OCI-LY1 (cell line): ENCODE measurements at regions not wholly inside any gene's neighbourhood (a gene's known extent, or its start where the extent isn't known, plus 50 kb on each side); places are given as distances from the start of the nearest gene placed in this dataset.

Source experiments
- H2AFZ ChIP-seq: fragments of 200-600 bp; sonication (generic), shearing (Covaris generic); 2 replicates; pipeline ENCODE4 v1.6.0; 2014; ENCODE audit warnings: antibody characterized with exemption, mild to moderate bottlenecking, low read length
- H3F3A ChIP-seq: fragments of 200-600 bp; sonication (generic), shearing (Covaris generic); 2 replicates; pipeline ENCODE4 v1.6.0; 2014; ENCODE audit warnings: mild to moderate bottlenecking, antibody characterized with exemption, low read length, moderate library complexity; ENCODE audit not compliant: insufficient read depth
- H3K27ac ChIP-seq: fragments of 200-600 bp; sonication (generic); 2 replicates; pipeline ENCODE4 v1.5.1; 2014; ENCODE audit warnings: low read length, mixed run types, mild to moderate bottlenecking, low read depth; ENCODE audit not compliant: poor library complexity, severe bottlenecking
- H3K27me3 ChIP-seq: fragments of 200-600 bp; sonication (generic); 2 replicates; pipeline ENCODE4 v1.6.0; 2014; ENCODE audit warnings: antibody characterized with exemption, mild to moderate bottlenecking, low read length, moderate library complexity; ENCODE audit not compliant: insufficient read depth
- H3K36me3 ChIP-seq: fragments of 200-600 bp; sonication (generic); 2 replicates; pipeline ENCODE4 v1.6.1; 2014; ENCODE audit warnings: mild to moderate bottlenecking, antibody characterized with exemption, low read length, moderate library complexity, mixed read lengths; ENCODE audit not compliant: insufficient read depth
- H3K4me1 ChIP-seq: fragments of 200-600 bp; sonication (generic); 2 replicates; pipeline ENCODE4 v1.5.1; 2014; ENCODE audit warnings: mild to moderate bottlenecking, low read length, moderate library complexity; ENCODE audit not compliant: insufficient read depth, severe bottlenecking
- H3K4me2 ChIP-seq: fragments of 200-600 bp; sonication (generic), shearing (Covaris generic); 2 replicates; pipeline ENCODE4 v1.6.1; 2014; ENCODE audit warnings: low read length
- H3K4me3 ChIP-seq: fragments of 200-600 bp; sonication (generic); 2 replicates; pipeline ENCODE4 v1.5.1; 2014; ENCODE audit warnings: low read length, low read depth, mild to moderate bottlenecking, mixed read lengths; ENCODE audit not compliant: poor library complexity, severe bottlenecking
- H3K79me2 ChIP-seq: fragments of 200-600 bp; shearing (Covaris generic); 2 replicates; pipeline ENCODE4 v1.6.1; 2016; ENCODE audit warnings: mixed run types, low read length, mixed read lengths; ENCODE audit not compliant: insufficient read depth
- H3K9ac ChIP-seq: fragments of 200-600 bp; sonication (generic), shearing (Covaris generic); 2 replicates; pipeline ENCODE4 v1.6.1; 2014; ENCODE audit warnings: mild to moderate bottlenecking, low read length, mixed read lengths
- H3K9me2 ChIP-seq: fragments of 200-600 bp; sonication (generic), shearing (Covaris generic); 2 replicates; pipeline ENCODE4 v1.6.1; 2014; ENCODE audit warnings: low read depth, mild to moderate bottlenecking, low read length, mixed read lengths
- H3K9me3 ChIP-seq: fragments of 200-600 bp; shearing (Covaris generic); 2 replicates; pipeline ENCODE4 v1.6.1; 2014; ENCODE audit warnings: low read length, mixed read lengths
- H4K20me1 ChIP-seq: fragments of 200-600 bp; sonication (generic), shearing (Covaris generic); 2 replicates; pipeline ENCODE4 v1.6.0; 2016; ENCODE audit warnings: mild to moderate bottlenecking, low read length; ENCODE audit not compliant: insufficient read depth
- CTCF ChIP-seq: fragments of 200-600 bp; sonication (generic), shearing (Covaris generic); IDR thresholded peaks from 2 replicates; pipeline ENCODE4 v1.5.1; 2017; ENCODE audit warnings: mild to moderate bottlenecking, antibody characterized with exemption, low read length, moderate library complexity, mixed read lengths
- EZH2 ChIP-seq: fragments of 200-600 bp; sonication (generic), shearing (Covaris generic); IDR thresholded peaks from 2 replicates; pipeline ENCODE4 v1.8.0; 2017; ENCODE audit warnings: borderline replicate concordance, mixed run types, mild to moderate bottlenecking, antibody characterized with exemption, low read length, moderate library complexity, mixed read lengths

- Histone ChIP-seq H3K4me1 (peaks cover 16% of the 10 kb centered on the region), H3K9me2 (no peaks in the 10 kb centered on the region), H4K20me1 (no peaks in the 10 kb centered on the region), H3K79me2 (no peaks in the 10 kb centered on the region), H3K27me3 (no peaks in the 10 kb centered on the region), H3K9ac (no peak overlapping the region), H3K4me3 (no peak overlapping the region), H3K27ac (peak overlapping the region; percentile 46), H2AFZ (peak overlapping the region; percentile 15; the same call in 1 of the 2 replicates), H3K36me3 (no peaks in the 10 kb centered on the region), H3F3A (no peaks in the 10 kb centered on the region), H3K9me3 (no peaks in the 10 kb centered on the region), H3K4me2 (peak overlapping the region; percentile 9; the same call in 1 of the 2 replicates)
- TF ChIP-seq EZH2, result no peak
- TF ChIP-seq CTCF, result no peak
Measured at GRCh38 chr5:123907349-123907748, 395.4 kb downstream of the CSNK1G3 start.

- Histone ChIP-seq H3K4me2 (peak overlapping the region; percentile 9; the same call in 1 of the 2 replicates), H3K79me2 (no peaks in the 10 kb centered on the region), H3K4me1 (peaks cover 16% of the 10 kb centered on the region), H2AFZ (0 out of 2 replicates have a peak overlapping the region, but pooled peaks have one; percentile 15), H3K27me3 (no peaks in the 10 kb centered on the region), H3K36me3 (no peaks in the 10 kb centered on the region), H3K4me3 (no peak overlapping the region), H3K9me2 (no peaks in the 10 kb centered on the region), H3K9ac (no peak overlapping the region), H3K27ac (peak overlapping the region; percentile 46), H3F3A (no peaks in the 10 kb centered on the region), H3K9me3 (no peaks in the 10 kb centered on the region), H4K20me1 (no peaks in the 10 kb centered on the region)
- TF ChIP-seq EZH2 (no peak), CTCF (no peak)
Measured at GRCh38 chr5:123906698-123907295, 394.8 kb downstream of the CSNK1G3 start.

GRCh38 chr5:123885081-123885480 lies 373.1 kb downstream of the CSNK1G3 start:
- Histone ChIP-seq H3K9me2 (no peaks in the 10 kb centered on the region), H3K4me3 (no peak overlapping the region), H4K20me1 (no peaks in the 10 kb centered on the region), H3K4me1 (peaks cover 20% of the 10 kb centered on the region), H3K9ac (no peak overlapping the region), H3K9me3 (no peaks in the 10 kb centered on the region), H3K4me2 (no peak overlapping the region), H3K27me3 (no peaks in the 10 kb centered on the region), H3K79me2 (no peaks in the 10 kb centered on the region), H3K27ac (no peak overlapping the region), H3K36me3 (no peaks in the 10 kb centered on the region), H3F3A (no peaks in the 10 kb centered on the region), H2AFZ (no peak overlapping the region)
- TF ChIP-seq CTCF (no peak), EZH2 (no peak)
